IMR-90 (cell line): ENCODE measurements at regions not wholly inside any gene's neighbourhood (a gene's known extent, or its start where the extent isn't known, plus 50 kb on each side); places are given as distances from the start of the nearest gene placed in this dataset.

Experiments used
- ATAC-seq: fragments of 200-7000 bp; cut with Tn5 transposase; 2 replicates; pipeline ENCODE4 v1.9.1; 2020; ENCODE audit warnings: low read depth, mild to moderate bottlenecking, moderate library complexity
- BruUV-seq: library from RNA; stranded (reverse); fragments of 400-500 nt; replicated peaks from 2 replicates; lab custom pipeline; 2021; lab: Mats Ljungman, UMichigan
- CTCF ChIA-PET: fragments of 300-600 bp; formaldehyde crosslinking; extraction: SDS; loops from one replicate; lab custom pipeline; 2021; ENCODE audit warnings: antibody characterized with exemption; lab: Yijun Ruan, JAX
- POLR2A ChIA-PET: fragments of 300-600 bp; sonication (Branson Sonifier 250); formaldehyde crosslinking; loops from one replicate; lab custom pipeline; 2022; ENCODE audit warnings: antibody characterized with exemption; ENCODE audit not compliant: unreplicated experiment; lab: Charles Lee
- DNase-seq: peaks from one replicate; pipeline ENCODE4 v3.0.0; 2013
- H2AFZ ChIP-seq: replicated peaks from 2 replicates; pipeline ENCODE3; 2013; ENCODE audit warnings: low read length, mild to moderate bottlenecking; ENCODE audit not compliant: poor library complexity
- H2AK5ac ChIP-seq: 2 replicates; pipeline ENCODE4 v1.6.1; 2013; ENCODE audit warnings: low read depth, low read length, inconsistent platforms
- H2AK9ac ChIP-seq: replicated peaks from 2 replicates; pipeline ENCODE3; 2013; ENCODE audit warnings: mild to moderate bottlenecking, low read depth, low read length, moderate library complexity; ENCODE audit not compliant: poor library complexity
- H2BK120ac ChIP-seq: 2 replicates; pipeline ENCODE4 v1.6.1; 2013; ENCODE audit warnings: low read depth, low read length, inconsistent platforms
- H2BK15ac ChIP-seq: 3 replicates; pipeline ENCODE4 v1.6.1; 2013; ENCODE audit warnings: low read depth, low read length, inconsistent platforms
- H2BK20ac ChIP-seq: 2 replicates; pipeline ENCODE4 v1.6.1; 2013; ENCODE audit warnings: low read depth, mild to moderate bottlenecking, inconsistent platforms, low read length, moderate library complexity
- H2BK5ac ChIP-seq: 2 replicates; pipeline ENCODE4 v1.6.1; 2013; ENCODE audit warnings: mild to moderate bottlenecking, low read depth, low read length, inconsistent platforms; ENCODE audit not compliant: poor library complexity, severe bottlenecking
- H3K14ac ChIP-seq: replicated peaks from 2 replicates; pipeline ENCODE4 v1.6.1; 2013; ENCODE audit warnings: low read depth, low read length, inconsistent platforms
- H3K18ac ChIP-seq: 2 replicates; pipeline ENCODE4 v1.6.1; 2013; ENCODE audit warnings: low read depth, low read length, control low read depth
- H3K23ac ChIP-seq: 2 replicates; pipeline ENCODE4 v1.6.1; 2013; ENCODE audit warnings: low read depth, low read length, inconsistent platforms
- H3K27ac ChIP-seq: 2 replicates; pipeline ENCODE4 v1.5.1; 2013; ENCODE audit warnings: mild to moderate bottlenecking, control low read depth, low read length; ENCODE audit not compliant: insufficient read depth
- H3K27me3 ChIP-seq: 2 replicates; pipeline ENCODE4 v1.6.1; 2013; ENCODE audit warnings: low read length; ENCODE audit not compliant: control insufficient read depth, insufficient read depth
- H3K36me3 ChIP-seq: 2 replicates; pipeline ENCODE4 v1.6.1; 2013; ENCODE audit warnings: low read length, mixed read lengths; ENCODE audit not compliant: control insufficient read depth, insufficient read depth
- H3K4ac ChIP-seq: 2 replicates; pipeline ENCODE4 v1.6.1; 2013; ENCODE audit warnings: low read depth, low read length, inconsistent platforms
- H3K4me1 ChIP-seq: 2 replicates; pipeline ENCODE4 v1.6.1; 2013; ENCODE audit warnings: low read length, mixed read lengths; ENCODE audit not compliant: control insufficient read depth, insufficient read depth
- H3K4me2 ChIP-seq: 2 replicates; pipeline ENCODE4 v1.6.1; 2013; ENCODE audit warnings: low read depth, mild to moderate bottlenecking, control low read depth, low read length, moderate library complexity
- H3K4me3 ChIP-seq: 2 replicates; pipeline ENCODE4 v1.5.1; 2013; ENCODE audit warnings: low read depth, mild to moderate bottlenecking, control low read depth, low read length, moderate library complexity; ENCODE audit not compliant: insufficient read depth
- H3K56ac ChIP-seq: 2 replicates; pipeline ENCODE4 v1.6.1; 2013; ENCODE audit warnings: low read length, inconsistent platforms; ENCODE audit not compliant: insufficient read depth; ENCODE audit errors: extremely low read depth
- H3K79me1 ChIP-seq, 2 experiments: 2 replicates each; pipeline ENCODE4 v1.6.1; 2013; ENCODE audit warnings: low read length in 2 of 2, inconsistent platforms in 1 of 2, low read depth in 1 of 2
- H3K9ac ChIP-seq: 2 replicates; pipeline ENCODE4 v1.6.1; 2013; ENCODE audit warnings: low read depth, low read length, control low read depth
- H3K9me1 ChIP-seq: 2 replicates; pipeline ENCODE4 v1.6.1; 2013; ENCODE audit warnings: low read length, inconsistent platforms; ENCODE audit not compliant: insufficient read depth
- H3K9me3 ChIP-seq: 2 replicates; pipeline ENCODE4 v1.6.1; 2013; ENCODE audit warnings: low read length; ENCODE audit not compliant: control insufficient read depth, insufficient read depth
- H4K20me1 ChIP-seq: 2 replicates; pipeline ENCODE4 v1.6.1; 2013; ENCODE audit warnings: low read length, inconsistent platforms; ENCODE audit not compliant: insufficient read depth
- H4K5ac ChIP-seq: 2 replicates; pipeline ENCODE4 v1.6.1; 2013; ENCODE audit warnings: mild to moderate bottlenecking, low read depth, low read length, control low read depth
- H4K8ac ChIP-seq, 2 experiments: 2 replicates each; pipeline ENCODE4 v1.6.1; 2013; ENCODE audit warnings: low read depth in 2 of 2, low read length in 2 of 2, control low read depth in 1 of 2, inconsistent platforms in 1 of 2
- H4K91ac ChIP-seq: 2 replicates; pipeline ENCODE4 v1.6.1; 2013; ENCODE audit warnings: low read depth, low read length, inconsistent platforms; ENCODE audit not compliant: insufficient read depth
- BHLHE40 ChIP-seq: fragments of 150-350 bp; IDR thresholded peaks from 2 replicates; pipeline ENCODE4 v1.6.1; 2016; ENCODE audit warnings: mild to moderate bottlenecking, low read depth, low read length
- CHD1 ChIP-seq: IDR thresholded peaks from 2 replicates; pipeline ENCODE4 v1.6.1; 2012; ENCODE audit warnings: low read depth, low read length, improper control_type of control experiment
- FOS ChIP-seq: fragments of 150-350 bp; IDR thresholded peaks from 2 replicates; pipeline ENCODE4 v1.6.1; 2016; ENCODE audit warnings: low read depth, low read length
- MAFK ChIP-seq: IDR thresholded peaks from 2 replicates; pipeline ENCODE4 v1.6.1; 2012; ENCODE audit warnings: low read depth, low read length, improper control_type of control experiment
- MAZ ChIP-seq: IDR thresholded peaks from 2 replicates; pipeline ENCODE4 v1.6.1; 2012; ENCODE audit warnings: low read depth, mild to moderate bottlenecking, low read length, improper control_type of control experiment, moderate library complexity, borderline replicate concordance
- NFE2L2 ChIP-seq: fragments of 150-350 bp; IDR thresholded peaks from 2 replicates; pipeline ENCODE4 v1.6.1; 2016; ENCODE audit warnings: low read depth, mild to moderate bottlenecking, low read length
- RCOR1 ChIP-seq: IDR thresholded peaks from 2 replicates; pipeline ENCODE4 v1.6.1; 2012; ENCODE audit warnings: mild to moderate bottlenecking, low read length, improper control_type of control experiment; ENCODE audit not compliant: insufficient replicate concordance
- SMC3 ChIP-seq: fragments of 150-350 bp; IDR thresholded peaks from 2 replicates; pipeline ENCODE4 v1.6.1; 2016; ENCODE audit warnings: low read depth, mild to moderate bottlenecking, antibody characterized with exemption, low read length, moderate library complexity
- WGBS, 2 experiments: methylation state at CpG; one replicate each; pipeline versions ENCODE4 v1.1.5 to v1.1.7; 2013; ENCODE audit warnings: missing lambda C conversion rate in 2 of 2; ENCODE audit not compliant: insufficient read length in 1 of 2; ENCODE audit errors: extremely low coverage in 2 of 2; 5-methylcytosine and 5-hydroxymethylcytosine counted together
- dilution Hi-C: fragments of 300-500 bp; cut with HindIII; formaldehyde crosslinking; loops from one replicate; pipeline ENCODE4 v1.14.3; 2018; ENCODE audit warnings: low sequenced_read_pairs; ENCODE audit not compliant: unreplicated experiment
- in situ Hi-C: fragments of 300-500 bp; cut with MboI; formaldehyde crosslinking; loops from 3 replicates; pipeline ENCODE4 v1.14.3; 2019; ENCODE audit warnings: low sequenced_read_pairs, inconsistent platforms, mixed read lengths
- intact Hi-C: fragments of 100-400 bp; cut with micrococcal nuclease; formaldehyde crosslinking; loops from 2 replicates; pipeline ENCODE4 v1.10.0; 2022
- TF ChIP-seq, protein P1 (sequence below): fragments of 150-350 bp; IDR thresholded peaks from 2 replicates; pipeline ENCODE4 v1.6.1; 2016; ENCODE audit warnings: low read depth, mild to moderate bottlenecking, low read length, moderate library complexity, borderline replicate concordance

GRCh38 chr18:46290440-46291020 lies 186.3 kb downstream of the HAUS1 start:
- in situ Hi-C loops, result loop anchor here (10.0 kb wide), 1 partner anchor 364 kb away; the partner anchor contains the start of gene LOXHD1
- H3K14ac ChIP-seq, result no peak overlapping the region
- 86% methylated on average over 3 of the region's 9 CpGs; no CpG with 5 or more reads in 1 of the 2 experiments for WGBS, 2 experiments

More at GRCh38 chr18:46290440-46291020, 186.3 kb downstream of the HAUS1 start:
- DNase-seq, result no peak
- Histone ChIP-seq H3K4ac (no peak overlapping the region), H3K36me3 (no peaks in the 10 kb centered on the region), H3K9ac (no peak overlapping the region), H2BK20ac (no peak overlapping the region), H3K4me2 (no peak overlapping the region), H3K79me1 (no peaks in the 10 kb centered on the region), H3K27ac (no peak overlapping the region), H2BK120ac (no peak overlapping the region), H3K23ac (no peak overlapping the region), H3K18ac (no peak overlapping the region), H4K20me1 (no peaks in the 10 kb centered on the region), H3K4me3 (no peak overlapping the region), H2BK5ac (no peak overlapping the region), H4K5ac (no peak overlapping the region), H2AK5ac (no peak overlapping the region), H4K91ac (no peak overlapping the region), H3K27me3 (no peaks in the 10 kb centered on the region; the same call in 1 of the 2 replicates), H3K56ac (no peak overlapping the region), H4K8ac (no peak overlapping the region), H3K9me3 (no peaks in the 10 kb centered on the region), H3K4me1 (no peaks in the 10 kb centered on the region), H2BK15ac (no peak overlapping the region), H3K9me1 (no peaks in the 10 kb centered on the region), H2AK9ac (no peak overlapping the region), H2AFZ (no peak overlapping the region)
- no TSS peak for BruUV-seq
- TF ChIP-seq BHLHE40 (no peak), MAFK (no peak), MAZ (no peak), CHD1 (no peak), SMC3 (no peak), FOS (no peak), RCOR1 (no peak), NFE2L2 (no peak)
- TF ChIP-seq, protein P1, sequence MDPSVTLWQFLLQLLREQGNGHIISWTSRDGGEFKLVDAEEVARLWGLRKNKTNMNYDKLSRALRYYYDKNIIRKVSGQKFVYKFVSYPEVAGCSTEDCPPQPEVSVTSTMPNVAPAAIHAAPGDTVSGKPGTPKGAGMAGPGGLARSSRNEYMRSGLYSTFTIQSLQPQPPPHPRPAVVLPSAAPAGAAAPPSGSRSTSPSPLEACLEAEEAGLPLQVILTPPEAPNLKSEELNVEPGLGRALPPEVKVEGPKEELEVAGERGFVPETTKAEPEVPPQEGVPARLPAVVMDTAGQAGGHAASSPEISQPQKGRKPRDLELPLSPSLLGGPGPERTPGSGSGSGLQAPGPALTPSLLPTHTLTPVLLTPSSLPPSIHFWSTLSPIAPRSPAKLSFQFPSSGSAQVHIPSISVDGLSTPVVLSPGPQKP, result no peak
- CTCF ChIA-PET, result no interaction called here
- POLR2A ChIA-PET, result no interaction called here
- intact Hi-C loops (no loop called here), dilution Hi-C loops (no loop called here)
- no peak for ATAC-seq
